ENCODE measurements at regions not wholly inside any gene's neighbourhood (a gene's known extent, or its start where the extent isn't known, plus 50 kb on each side); places are given as distances from the start of the nearest gene placed in this dataset.

DNA sequence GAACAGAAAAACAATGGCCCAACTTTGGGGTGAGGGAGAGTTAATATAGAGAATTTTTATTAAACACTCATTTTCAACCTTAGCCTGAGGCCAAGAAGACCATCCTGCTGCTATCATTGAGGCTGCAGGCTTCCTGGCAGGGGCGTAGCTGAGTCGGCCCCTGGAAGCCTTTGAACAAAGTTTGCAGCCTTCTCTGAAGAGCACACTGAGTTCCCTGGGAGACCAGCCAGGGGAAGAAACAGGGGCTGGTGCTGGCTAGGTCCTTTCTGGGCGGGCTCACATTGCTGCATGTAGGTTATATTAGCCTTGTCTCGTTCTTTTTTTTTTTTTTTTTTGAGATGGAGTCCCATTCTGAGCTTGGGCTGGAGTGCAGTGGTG is 126.8 kb upstream of the HS6ST1 start:
- ChIA-PET POLR2A (ENCODE audit: low non-redundant PET) (no interaction called here), CTCF (interaction anchor here (0.6 kb wide), 4 partner anchors 10 to 1894 kb away, joined by 3 to 5 read pairs (median 4); no protein-coding TSS in a partner anchor)
- Histone ChIP-seq H3K4me1 (ENCODE audit: insufficient read depth, low read length, poor library complexity, severe bottlenecking) (peaks cover 11% of the 10 kb centered on the region), H3K27ac (ENCODE audit: low read depth, low read length, poor library complexity, severe bottlenecking) (no peak overlapping the region), H3K4me3 (ENCODE audit: low read depth, low read length, poor library complexity, severe bottlenecking) (no peak overlapping the region), H3K27me3 (replicated peaks; ENCODE audit: insufficient read depth, low read depth, low read length, poor library complexity) (no peaks in the 10 kb centered on the region), H3K36me3 (ENCODE audit: insufficient read depth, low read length, poor library complexity, severe bottlenecking) (no peaks in the 10 kb centered on the region), H3K9me3 (ENCODE audit: low read depth, low read length, poor library complexity, severe bottlenecking) (no peaks in the 10 kb centered on the region)
- no TSS peak for BruUV-seq (replicated peaks)
- intact Hi-C loops (cut with micrococcal nuclease; ENCODE audit: unreplicated experiment) = no loop called here
- DNase-seq (ENCODE audit: low spot score) = no peak
- TF ChIP-seq, protein P1, sequence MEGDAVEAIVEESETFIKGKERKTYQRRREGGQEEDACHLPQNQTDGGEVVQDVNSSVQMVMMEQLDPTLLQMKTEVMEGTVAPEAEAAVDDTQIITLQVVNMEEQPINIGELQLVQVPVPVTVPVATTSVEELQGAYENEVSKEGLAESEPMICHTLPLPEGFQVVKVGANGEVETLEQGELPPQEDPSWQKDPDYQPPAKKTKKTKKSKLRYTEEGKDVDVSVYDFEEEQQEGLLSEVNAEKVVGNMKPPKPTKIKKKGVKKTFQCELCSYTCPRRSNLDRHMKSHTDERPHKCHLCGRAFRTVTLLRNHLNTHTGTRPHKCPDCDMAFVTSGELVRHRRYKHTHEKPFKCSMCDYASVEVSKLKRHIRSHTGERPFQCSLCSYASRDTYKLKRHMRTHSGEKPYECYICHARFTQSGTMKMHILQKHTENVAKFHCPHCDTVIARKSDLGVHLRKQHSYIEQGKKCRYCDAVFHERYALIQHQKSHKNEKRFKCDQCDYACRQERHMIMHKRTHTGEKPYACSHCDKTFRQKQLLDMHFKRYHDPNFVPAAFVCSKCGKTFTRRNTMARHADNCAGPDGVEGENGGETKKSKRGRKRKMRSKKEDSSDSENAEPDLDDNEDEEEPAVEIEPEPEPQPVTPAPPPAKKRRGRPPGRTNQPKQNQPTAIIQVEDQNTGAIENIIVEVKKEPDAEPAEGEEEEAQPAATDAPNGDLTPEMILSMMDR (conservative IDR thresholded peaks at IDR 0.05; ENCODE audit: low read depth, low read length) = no peak
- no peak for TF ChIP-seq EZH2 (IDR thresholded peaks at IDR 0.05; ENCODE audit: borderline replicate concordance, low read depth, low read length, poor library complexity, severe bottlenecking)

DNA sequence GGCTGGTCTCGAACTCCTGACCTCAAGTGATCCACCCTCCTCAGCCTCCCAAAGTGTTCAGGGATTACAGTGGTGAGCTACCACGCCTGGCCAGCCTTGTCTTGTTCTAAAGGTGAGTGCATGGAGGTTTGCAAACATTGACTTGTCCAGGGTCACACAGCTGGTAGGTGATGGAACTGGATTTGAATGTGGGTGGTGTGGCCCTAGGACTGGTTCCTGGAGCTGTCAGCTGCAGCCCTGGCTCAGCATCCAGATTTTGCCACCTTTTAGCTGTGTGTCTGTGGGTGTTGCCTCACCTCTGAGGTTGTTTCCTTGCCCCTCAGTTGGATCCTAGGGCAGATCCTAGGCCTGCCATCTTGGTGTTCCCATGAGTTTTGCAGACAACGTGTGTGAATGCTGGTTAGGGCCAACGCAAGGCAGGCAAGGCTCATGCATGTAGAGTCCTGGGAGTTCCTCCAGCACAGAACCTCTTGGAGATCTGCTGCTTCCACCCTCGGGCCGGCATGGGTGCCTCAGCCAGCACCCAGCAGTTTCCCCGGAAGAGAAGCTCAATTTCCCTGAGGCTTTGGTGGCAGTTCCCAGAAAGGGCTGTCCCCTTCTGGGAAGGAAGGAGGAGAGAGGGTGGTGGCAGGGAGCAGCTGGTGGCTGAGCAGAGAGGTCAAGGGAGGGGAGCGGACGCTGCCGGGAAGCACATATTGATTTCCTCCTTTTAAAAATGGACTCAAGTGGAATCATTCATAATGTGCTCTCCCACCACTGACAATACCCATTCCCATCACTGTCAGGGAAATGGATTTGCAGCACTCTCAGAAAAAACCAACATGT is 127.6 kb upstream of the HS6ST1 start:
- TF ChIP-seq EZH2 (IDR thresholded peaks at IDR 0.05; ENCODE audit: borderline replicate concordance, low read depth, low read length, poor library complexity, severe bottlenecking) = no peak
- TF ChIP-seq, protein P1 (conservative IDR thresholded peaks at IDR 0.05; ENCODE audit: low read depth, low read length) = no peak
- ChIA-PET CTCF (interaction anchor here (0.6 kb wide), 4 partner anchors 10 to 1895 kb away, joined by 3 to 5 read pairs (median 4); no protein-coding TSS in a partner anchor), POLR2A (ENCODE audit: low non-redundant PET) (no interaction called here)
- BruUV-seq (replicated peaks) = no TSS peak
- Histone ChIP-seq H3K36me3 (ENCODE audit: insufficient read depth, low read length, poor library complexity, severe bottlenecking) (no peaks in the 10 kb centered on the region), H3K9me3 (ENCODE audit: low read depth, low read length, poor library complexity, severe bottlenecking) (no peaks in the 10 kb centered on the region), H3K4me3 (ENCODE audit: low read depth, low read length, poor library complexity, severe bottlenecking) (no peak overlapping the region), H3K27me3 (replicated peaks; ENCODE audit: insufficient read depth, low read depth, low read length, poor library complexity) (no peaks in the 10 kb centered on the region), H3K4me1 (ENCODE audit: insufficient read depth, low read length, poor library complexity, severe bottlenecking) (peaks cover 18% of the 10 kb centered on the region), H3K27ac (ENCODE audit: low read depth, low read length, poor library complexity, severe bottlenecking) (no peak overlapping the region)
- intact Hi-C loops (cut with micrococcal nuclease; ENCODE audit: unreplicated experiment) = no loop called here
- no peak for DNase-seq (ENCODE audit: low spot score)

DNA sequence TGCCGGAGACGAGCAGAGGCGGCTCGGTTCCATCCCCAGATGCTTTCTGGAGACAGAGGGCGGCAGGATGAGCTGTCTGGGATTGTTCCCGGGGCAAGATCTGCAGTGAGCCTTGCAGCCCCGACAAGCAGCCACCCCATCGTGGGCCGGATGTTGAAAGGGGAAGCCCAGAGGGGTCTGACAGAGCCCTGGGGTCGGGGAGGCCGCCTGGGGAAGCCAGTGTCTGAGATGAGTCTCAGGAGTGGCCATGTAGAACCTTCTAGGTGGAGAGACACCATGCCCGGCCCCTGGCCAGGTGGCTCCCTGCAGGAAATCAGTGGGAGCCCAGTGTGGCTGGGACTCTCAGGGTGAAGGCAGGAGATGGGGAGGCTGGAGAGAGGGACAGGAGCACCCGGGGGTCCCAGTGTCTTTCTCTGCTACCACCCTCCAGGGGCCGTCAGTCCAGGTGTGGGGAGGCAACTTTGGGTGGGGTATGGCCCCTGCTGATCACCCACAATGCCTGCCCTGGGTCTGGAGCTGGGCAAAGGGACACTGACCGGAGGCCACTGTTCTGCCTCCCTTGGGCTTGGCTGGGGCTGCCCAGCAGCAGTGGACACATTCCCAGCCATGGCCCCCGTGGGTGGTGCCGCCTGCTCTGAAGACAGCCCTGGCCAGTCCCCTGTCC is 128.3 kb upstream of the HS6ST1 start:
- intact Hi-C loops (cut with micrococcal nuclease; ENCODE audit: unreplicated experiment) = no loop called here
- Histone ChIP-seq H3K4me3 (ENCODE audit: low read depth, low read length, poor library complexity, severe bottlenecking) (no peak overlapping the region), H3K27ac (ENCODE audit: low read depth, low read length, poor library complexity, severe bottlenecking) (no peak overlapping the region), H3K36me3 (ENCODE audit: insufficient read depth, low read length, poor library complexity, severe bottlenecking) (no peaks in the 10 kb centered on the region), H3K27me3 (replicated peaks; ENCODE audit: insufficient read depth, low read depth, low read length, poor library complexity) (no peaks in the 10 kb centered on the region), H3K9me3 (ENCODE audit: low read depth, low read length, poor library complexity, severe bottlenecking) (no peaks in the 10 kb centered on the region), H3K4me1 (ENCODE audit: insufficient read depth, low read length, poor library complexity, severe bottlenecking) (peaks cover 19% of the 10 kb centered on the region)
- BruUV-seq (replicated peaks) = no TSS peak
- no peak for DNase-seq (ENCODE audit: low spot score)
- ChIA-PET CTCF (no interaction called here), POLR2A (ENCODE audit: low non-redundant PET) (no interaction called here)
- no peak for TF ChIP-seq EZH2 (IDR thresholded peaks at IDR 0.05; ENCODE audit: borderline replicate concordance, low read depth, low read length, poor library complexity, severe bottlenecking)

All from A673 (cell line).